HG02763 (cell line): ENCODE measurements at regions not wholly inside any gene's neighbourhood (a gene's known extent, or its start where the extent isn't known, plus 50 kb on each side); places are given as distances from the start of the nearest gene placed in this dataset.
"Not testable (repeated sequence)": the region's sequence is repeated elsewhere in the genome, so short reads cannot be mapped to it uniquely, and the experiment has no call there.

Experiments
- ATAC-seq: cut with Tn5 transposase; IDR thresholded peaks from one replicate; pipeline ENCODE4 v1.9.1; 2021; ENCODE audit warnings: mild to moderate bottlenecking, moderate library complexity; ENCODE audit not compliant: unreplicated experiment

DNA sequence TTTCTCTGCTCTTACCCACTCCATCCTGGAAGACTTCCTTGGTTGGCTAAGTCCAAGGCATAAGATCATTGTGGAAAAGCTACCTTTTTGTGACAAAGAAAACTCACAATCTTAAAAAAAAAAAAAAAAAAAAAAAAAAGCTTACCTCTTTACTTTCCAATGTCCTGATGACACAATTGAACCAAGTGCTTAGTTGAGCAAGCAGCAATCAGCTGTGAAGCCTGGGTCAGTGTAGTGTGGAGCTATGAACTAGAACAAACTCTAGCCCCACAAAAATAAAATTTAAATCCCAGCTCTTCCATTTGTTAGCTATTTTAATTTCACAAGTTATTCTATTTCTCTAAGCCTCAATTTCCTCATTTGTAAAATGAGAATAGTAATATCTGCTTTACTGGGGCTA lies 647.6 kb downstream of the LMO4 start:
- no peak for ATAC-seq

GRCh38 chr1:87977145-87977544 lies 648.5 kb downstream of the LMO4 start:
- no peak for ATAC-seq

- ATAC-seq, result no peak
These were observed 650.4 kb downstream of the LMO4 start for GRCh38 chr1:87979079-87979478.

- no peak for ATAC-seq
These were observed 651.8 kb downstream of the LMO4 start for GRCh38 chr1:87980494-87980893.

GRCh38 chr1:87981386-87981785 lies 652.7 kb downstream of the LMO4 start:
- ATAC-seq, result no peak

DNA sequence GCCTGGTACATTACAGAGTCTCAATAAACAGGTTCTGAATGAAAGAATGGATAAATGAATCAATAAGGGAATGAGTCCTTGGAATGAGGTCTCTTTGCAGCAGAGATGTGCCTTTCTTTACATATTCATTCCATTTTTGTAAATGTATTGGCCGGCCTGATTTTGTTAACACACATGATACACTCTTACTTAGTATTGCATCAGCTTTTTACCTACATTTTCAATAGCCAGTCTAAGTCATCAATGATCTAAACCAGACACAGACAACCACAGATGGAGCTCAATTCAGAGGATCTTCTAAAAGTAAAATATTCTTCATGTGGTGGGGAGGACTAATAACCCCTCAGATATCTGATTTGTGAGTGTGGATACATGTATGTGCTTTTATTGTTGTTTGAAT lies 653.1 kb downstream of the LMO4 start:
- no peak for ATAC-seq

GRCh38 chr1:87983841-87984240 lies 655.2 kb downstream of the LMO4 start:
- no peak for ATAC-seq

DNA sequence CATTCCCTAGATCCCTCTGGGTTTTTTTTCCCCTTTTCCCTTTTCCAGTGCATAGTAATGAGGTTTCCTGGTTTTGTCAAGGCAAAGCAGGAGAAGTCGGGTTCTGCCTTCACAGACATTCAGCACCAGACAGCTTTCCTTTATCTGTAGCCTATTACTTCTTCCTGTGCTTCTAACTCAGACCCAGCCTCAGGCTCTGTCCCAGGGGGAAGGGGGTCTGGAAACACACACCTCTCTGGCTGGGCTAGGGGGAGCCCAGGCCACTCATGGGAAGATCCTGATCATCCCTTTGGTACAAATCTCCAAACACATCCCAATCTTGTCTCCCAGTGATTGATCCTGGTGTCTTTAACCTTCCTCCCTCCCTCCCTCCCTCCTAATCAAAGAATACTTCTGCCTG lies 656.4 kb downstream of the LMO4 start:
- no peak for ATAC-seq

DNA sequence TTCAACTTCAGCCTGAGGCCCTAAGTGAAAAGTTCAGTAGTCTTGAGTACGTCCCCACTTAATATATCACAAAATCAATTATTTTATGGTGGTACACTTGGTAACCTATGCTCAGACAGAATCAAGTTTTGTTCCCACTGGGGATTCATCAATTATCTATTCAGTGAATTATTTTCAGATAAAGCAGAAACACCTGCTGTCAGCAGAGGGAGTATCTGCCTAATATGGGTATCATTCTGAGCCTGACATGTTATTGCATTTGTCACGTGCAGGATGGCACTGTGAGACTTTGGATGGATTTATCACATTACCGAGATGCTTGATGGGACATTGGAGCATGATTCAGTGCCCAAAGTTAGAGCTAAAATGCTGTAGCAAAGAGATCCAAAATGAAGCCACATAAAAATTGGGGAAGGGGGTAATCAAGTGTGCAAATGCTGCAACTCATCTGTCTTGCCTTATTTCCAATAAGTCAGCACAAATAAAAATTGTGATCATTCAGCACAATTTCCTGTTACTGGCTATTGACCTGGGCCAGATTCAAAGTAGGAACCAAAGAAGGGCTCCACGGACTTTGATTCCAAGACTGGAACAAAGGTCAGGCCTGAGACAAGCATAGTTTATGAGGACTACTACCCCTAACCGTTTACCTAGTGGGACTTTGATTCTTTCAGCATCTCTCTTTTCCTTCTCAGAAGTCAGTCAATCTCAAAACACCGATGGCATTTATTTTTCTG lies 657.6 kb downstream of the LMO4 start:
- ATAC-seq, result no peak

- no peak for ATAC-seq
These were observed 660.7 kb downstream of the LMO4 start for GRCh38 chr1:87989346-87989745.

DNA sequence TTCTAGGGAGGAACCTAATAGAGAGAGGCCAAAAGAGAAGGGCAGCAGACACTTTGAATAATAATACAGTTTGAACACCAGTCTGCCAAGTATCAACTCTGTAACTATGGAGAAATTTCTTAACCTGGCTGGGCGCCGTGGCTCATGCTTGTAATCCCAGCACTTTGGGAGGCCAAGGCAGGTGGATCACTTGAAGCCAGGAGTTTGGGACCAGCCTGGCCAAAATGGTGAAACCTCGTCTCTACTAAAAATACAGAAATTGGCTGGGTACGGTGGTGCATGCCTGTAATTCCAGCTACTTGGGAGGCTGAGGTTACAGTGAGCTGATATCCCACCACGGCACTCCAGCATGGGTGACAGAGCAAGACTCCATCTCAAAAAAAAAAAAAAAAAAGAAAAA lies 663.9 kb downstream of the LMO4 start:
- ATAC-seq, result not testable (repeated sequence)

GRCh38 chr1:87993051-87993450 lies 664.4 kb downstream of the LMO4 start:
- ATAC-seq, result no peak

DNA sequence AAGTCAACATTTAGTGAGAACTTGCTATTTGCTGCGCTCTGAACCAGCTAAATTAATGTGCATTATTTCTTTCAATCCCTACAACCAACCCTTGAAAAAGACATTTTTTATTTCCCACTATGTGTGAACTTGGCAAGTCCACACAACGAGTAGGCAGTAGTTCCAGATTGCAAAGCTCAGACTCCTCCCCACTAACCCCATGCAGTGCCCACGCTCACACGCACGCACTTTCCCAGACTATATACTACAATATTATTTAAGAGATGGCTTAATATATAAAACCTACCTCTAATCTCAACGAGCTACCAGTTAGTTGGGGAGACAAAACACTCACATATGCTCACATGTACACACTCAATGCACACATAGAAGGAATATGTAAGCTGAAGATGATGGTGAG lies 671.2 kb downstream of the LMO4 start:
- no peak for ATAC-seq

DNA sequence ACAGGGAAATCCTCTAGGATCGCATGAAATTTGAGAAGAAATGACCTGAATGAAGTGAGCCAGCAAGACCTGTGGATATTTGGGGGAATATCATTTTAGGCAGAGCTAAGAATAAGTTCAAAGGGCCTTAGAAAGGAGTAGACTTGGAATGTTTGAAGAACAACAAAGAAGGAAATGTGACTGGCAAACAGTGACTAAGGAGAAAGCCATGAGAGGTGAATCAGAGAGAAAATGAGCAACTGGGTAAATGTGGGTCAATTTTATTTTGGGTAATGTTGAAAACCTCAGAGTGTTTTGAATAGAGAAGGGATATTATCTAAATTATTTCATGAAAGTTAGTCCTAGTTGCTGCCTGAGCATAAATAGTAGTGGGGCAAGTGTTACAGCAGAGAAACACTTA lies 672.8 kb downstream of the LMO4 start:
- ATAC-seq, result no peak

- no peak for ATAC-seq
These were observed 674.6 kb downstream of the LMO4 start for GRCh38 chr1:88003255-88003654.

GRCh38 chr1:88009916-88010315 lies 674.2 kb upstream of the PKN2 start:
- no peak for ATAC-seq

GRCh38 chr1:88013485-88013884 lies 670.6 kb upstream of the PKN2 start:
- no peak for ATAC-seq

- ATAC-seq, result no peak
These were observed 669.9 kb upstream of the PKN2 start for GRCh38 chr1:88014131-88014530.

DNA sequence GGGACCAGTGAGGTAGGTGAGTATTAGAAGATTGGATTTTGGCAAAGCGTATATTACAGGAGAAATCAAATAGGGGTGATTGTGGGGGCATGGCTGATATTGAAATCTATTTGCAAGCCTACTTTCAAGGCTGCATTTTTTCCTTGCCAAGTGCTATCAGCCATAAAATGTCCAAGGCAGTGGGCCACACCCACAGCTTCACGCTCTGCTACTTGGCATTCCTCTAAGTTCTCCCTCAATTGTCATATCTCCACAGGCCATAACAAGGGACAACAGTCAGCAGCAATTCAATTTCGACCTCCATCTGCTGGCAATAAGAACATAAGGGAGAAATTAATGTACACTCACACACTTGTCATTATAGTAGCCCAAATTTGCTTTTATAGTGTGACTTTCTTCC lies 667.1 kb upstream of the PKN2 start:
- ATAC-seq, result no peak

GRCh38 chr1:88021529-88021928 lies 662.5 kb upstream of the PKN2 start:
- ATAC-seq, result no peak

DNA sequence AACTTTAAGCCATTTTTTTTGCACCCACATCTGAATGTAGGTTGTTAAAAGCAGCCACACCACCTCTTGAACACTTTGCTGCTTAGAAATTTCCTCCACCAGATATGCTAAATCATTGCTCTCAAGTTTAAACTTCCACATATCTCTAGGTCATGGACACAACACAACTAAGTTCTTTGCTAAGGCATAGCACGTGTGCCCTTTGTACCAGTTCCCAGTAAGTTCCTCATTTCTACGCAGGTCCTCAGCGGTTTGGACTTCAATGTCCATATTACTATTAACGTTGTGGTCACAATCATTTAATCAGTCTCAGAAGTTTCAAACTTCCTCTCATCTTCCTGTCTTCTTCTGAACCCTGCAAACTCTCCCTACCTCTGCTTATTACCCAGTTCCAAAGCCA lies 661.6 kb upstream of the PKN2 start:
- ATAC-seq, result no peak

- ATAC-seq, result no peak
These were observed 654.9 kb upstream of the PKN2 start for GRCh38 chr1:88029142-88029541.

- no peak for ATAC-seq
These were observed 654.2 kb upstream of the PKN2 start for GRCh38 chr1:88029899-88030298.
